ENCODE measurements at regions not wholly inside any gene's neighbourhood (a gene's known extent, or its start where the extent isn't known, plus 50 kb on each side); places are given as distances from the start of the nearest gene placed in this dataset.

- TF ChIP-seq CTCF (IDR thresholded peaks at IDR 0.05), result no peak
- TF ChIP-seq POLR2A (IDR thresholded peaks at IDR 0.05), result no peak
- no peak for TF ChIP-seq POLR2AphosphoS5 (IDR thresholded peaks at IDR 0.05)
Measured at GRCh38 chr15:60116456-60117089, 112.5 kb downstream of the FOXB1 start.

Data from breast epithelium (tissue), 3 donors.